GM19324 (cell line): ENCODE measurements at regions not wholly inside any gene's neighbourhood (a gene's known extent, or its start where the extent isn't known, plus 50 kb on each side); places are given as distances from the start of the nearest gene placed in this dataset.
"Not testable (repeated sequence)": the region's sequence is repeated elsewhere in the genome, so short reads cannot be mapped to it uniquely, and the experiment has no call there.

Experiments used
- ATAC-seq: cut with Tn5 transposase; IDR thresholded peaks from one replicate; pipeline ENCODE4 v1.9.1; 2021; ENCODE audit warnings: mild to moderate bottlenecking, moderate library complexity; ENCODE audit not compliant: unreplicated experiment, low FRiP score

- ATAC-seq, result no peak
Observed at GRCh38 chr20:48220033-48220633, 434.9 kb upstream of the SULF2 start.

- ATAC-seq, result no peak
Observed at GRCh38 chr20:48219306-48219705, 434.0 kb upstream of the SULF2 start.

GRCh38 chr20:48217190-48217589, 431.9 kb upstream of the SULF2 start:
- ATAC-seq, result no peak

GRCh38 chr20:48215536-48215935, 430.3 kb upstream of the SULF2 start:
- ATAC-seq, result no peak

GRCh38 chr20:48214601-48215000, 429.3 kb upstream of the SULF2 start:
- no peak for ATAC-seq

- not testable (repeated sequence) for ATAC-seq
Observed at GRCh38 chr20:48213635-48214034, 428.4 kb upstream of the SULF2 start.

- no peak for ATAC-seq
Observed at GRCh38 chr20:48212806-48213509, 427.7 kb upstream of the SULF2 start.

GRCh38 chr20:48211847-48212246, 426.6 kb upstream of the SULF2 start:
- no peak for ATAC-seq

- ATAC-seq, result no peak
Observed at GRCh38 chr20:48211238-48211637, 426.0 kb upstream of the SULF2 start.

- ATAC-seq, result no peak
Observed at GRCh38 chr20:48210111-48211027, 425.1 kb upstream of the SULF2 start.

GRCh38 chr20:48209102-48209501, 423.8 kb upstream of the SULF2 start:
- ATAC-seq, result no peak

GRCh38 chr20:48208176-48208575, 422.9 kb upstream of the SULF2 start:
- ATAC-seq, result no peak

GRCh38 chr20:48207505-48207904, 422.2 kb upstream of the SULF2 start:
- ATAC-seq, result no peak

GRCh38 chr20:48205786-48206185, 420.5 kb upstream of the SULF2 start:
- ATAC-seq, result no peak

GRCh38 chr20:48205281-48205782, 420.1 kb upstream of the SULF2 start:
- ATAC-seq, result no peak

- no peak for ATAC-seq
Observed at GRCh38 chr20:48204499-48204898, 419.2 kb upstream of the SULF2 start.

- no peak for ATAC-seq
Observed at GRCh38 chr20:48203252-48203651, 418.0 kb upstream of the SULF2 start.

GRCh38 chr20:48202334-48203113, 417.2 kb upstream of the SULF2 start:
- ATAC-seq, result no peak

GRCh38 chr20:48201885-48202284, 416.6 kb upstream of the SULF2 start:
- no peak for ATAC-seq

GRCh38 chr20:48201188-48201587, 415.9 kb upstream of the SULF2 start:
- ATAC-seq, result no peak
